ENCODE measurements at regions not wholly inside any gene's neighbourhood (a gene's known extent, or its start where the extent isn't known, plus 50 kb on each side); places are given as distances from the start of the nearest gene placed in this dataset.

GRCh38 chr18:28526196-28526595 is 349.3 kb upstream of the CDH2 start:
- Histone ChIP-seq H3K27me3 (ENCODE audit: control insufficient read depth, insufficient read depth, low read length) (no peaks in the 10 kb centered on the region), H3K4me3 (ENCODE audit: low read depth, low read length) (no peak overlapping the region), H3K36me3 (ENCODE audit: control insufficient read depth, insufficient read depth, low read length) (no peaks in the 10 kb centered on the region)
- DNase-seq (ENCODE audit: low read depth) = no peak
- TF ChIP-seq CTCF (IDR thresholded peaks at IDR 0.05; ENCODE audit: insufficient read depth, low read length, poor library complexity, severe bottlenecking) = no peak

- no peak for DNase-seq (ENCODE audit: low read depth)
- Histone ChIP-seq H3K36me3 (ENCODE audit: control insufficient read depth, insufficient read depth, low read length) (no peaks in the 10 kb centered on the region), H3K27me3 (ENCODE audit: control insufficient read depth, insufficient read depth, low read length) (no peaks in the 10 kb centered on the region), H3K4me3 (ENCODE audit: low read depth, low read length) (no peak overlapping the region)
- no peak for TF ChIP-seq CTCF (IDR thresholded peaks at IDR 0.05; ENCODE audit: insufficient read depth, low read length, poor library complexity, severe bottlenecking)
These were observed 347.0 kb upstream of the CDH2 start for GRCh38 chr18:28523758-28524475.

- Histone ChIP-seq H3K4me3 (ENCODE audit: low read depth, low read length) (no peak overlapping the region), H3K27me3 (ENCODE audit: control insufficient read depth, insufficient read depth, low read length) (no peaks in the 10 kb centered on the region), H3K36me3 (ENCODE audit: control insufficient read depth, insufficient read depth, low read length) (no peaks in the 10 kb centered on the region)
- no peak for DNase-seq (ENCODE audit: low read depth)
- TF ChIP-seq CTCF (IDR thresholded peaks at IDR 0.05; ENCODE audit: insufficient read depth, low read length, poor library complexity, severe bottlenecking) = no peak
These were observed 345.3 kb upstream of the CDH2 start for GRCh38 chr18:28522236-28522635.

GRCh38 chr18:28519997-28520396 is 343.1 kb upstream of the CDH2 start:
- no peak for TF ChIP-seq CTCF (IDR thresholded peaks at IDR 0.05; ENCODE audit: insufficient read depth, low read length, poor library complexity, severe bottlenecking)
- Histone ChIP-seq H3K27me3 (ENCODE audit: control insufficient read depth, insufficient read depth, low read length) (no peaks in the 10 kb centered on the region), H3K4me3 (ENCODE audit: low read depth, low read length) (no peak overlapping the region), H3K36me3 (ENCODE audit: control insufficient read depth, insufficient read depth, low read length) (no peaks in the 10 kb centered on the region)
- no peak for DNase-seq (ENCODE audit: low read depth)

- Histone ChIP-seq H3K36me3 (ENCODE audit: control insufficient read depth, insufficient read depth, low read length) (no peaks in the 10 kb centered on the region), H3K27me3 (ENCODE audit: control insufficient read depth, insufficient read depth, low read length) (no peaks in the 10 kb centered on the region), H3K4me3 (ENCODE audit: low read depth, low read length) (no peak overlapping the region)
- no peak for TF ChIP-seq CTCF (IDR thresholded peaks at IDR 0.05; ENCODE audit: insufficient read depth, low read length, poor library complexity, severe bottlenecking)
- DNase-seq (ENCODE audit: low read depth) = no peak
These were observed 337.8 kb upstream of the CDH2 start for GRCh38 chr18:28514699-28515098.

- H3K4me3 ChIP-seq (ENCODE audit: low read depth, low read length) = no peak overlapping the region
- no peak for TF ChIP-seq CTCF (IDR thresholded peaks at IDR 0.05; ENCODE audit: insufficient read depth, low read length, poor library complexity, severe bottlenecking)
- H3K36me3 ChIP-seq (ENCODE audit: control insufficient read depth, insufficient read depth, low read length) = no peaks in the 10 kb centered on the region
- no peaks in the 10 kb centered on the region for H3K27me3 ChIP-seq (ENCODE audit: control insufficient read depth, insufficient read depth, low read length)
- no peak for DNase-seq (ENCODE audit: low read depth)
These were observed 335.4 kb upstream of the CDH2 start for GRCh38 chr18:28512357-28512756.
